Stomach (tissue), 8 donors: ENCODE measurements at regions not wholly inside any gene's neighbourhood (a gene's known extent, or its start where the extent isn't known, plus 50 kb on each side); places are given as distances from the start of the nearest gene placed in this dataset.

ENCODE experiments used
- DNase-seq, 2 donors: peaks; one replicate each; pipeline versions ENCODE4 v3.0.0 to v3.0.0-alpha.2; 2013 to 2019
- H3K27ac ChIP-seq, 5 donors: fragments of 200-600 bp in 4 of 5; sonication (generic) in 4 of 5; one replicate each; pipeline ENCODE4 v1.5.1; 2013 to 2019; ENCODE audit warnings: mild to moderate bottlenecking in 1 of 5, moderate library complexity in 1 of 5
- H3K27me3 ChIP-seq, 3 donors: fragments of 200-600 bp; sonication (generic); one replicate each; pipeline ENCODE4 v1.5.1; 2017 to 2019; ENCODE audit warnings: mixed run types in 1 of 3
- H3K36me3 ChIP-seq, 4 donors: fragments of 200-600 bp; sonication (generic); 1 replicate in 3 of 4; 2 replicates in 1 of 4; pipeline ENCODE4 v1.5.1; 2016 to 2019
- H3K4me1 ChIP-seq, 4 donors: fragments of 200-600 bp; sonication (generic); one replicate each; pipeline ENCODE4 v1.5.1; 2016 to 2019
- H3K4me3 ChIP-seq, 4 donors: fragments of 200-600 bp; sonication (generic) in 3 of 4; one replicate each; pipeline ENCODE4 v1.5.1; 2016 to 2019; ENCODE audit warnings: mild to moderate bottlenecking in 1 of 4
- H3K9me3 ChIP-seq, 4 donors: fragments of 200-600 bp; sonication (generic); one replicate each; pipeline ENCODE4 v1.5.1; 2016 to 2019
- EP300 ChIP-seq: sonication (generic); formaldehyde crosslinking; IDR thresholded peaks from one replicate; pipeline ENCODE4 v1.6.1; 2017; ENCODE audit warnings: antibody characterized with exemption
- POLR2A ChIP-seq, 4 donors: fragments of 450-650 bp; IDR thresholded peaks; one replicate each; pipeline ENCODE4 v1.6.1; 2016; ENCODE audit warnings: antibody characterized with exemption in 4 of 4, control low read depth in 2 of 4, mild to moderate bottlenecking in 1 of 4, moderate library complexity in 1 of 4
- POLR2AphosphoS5 ChIP-seq, 3 donors: sonication (generic); formaldehyde crosslinking; IDR thresholded peaks; one replicate each; pipeline ENCODE4 v1.6.1; 2016; ENCODE audit warnings: antibody characterized with exemption in 3 of 3
- WGBS, 5 donors: extraction: QIAGEN DNeasy Blood & Tissue Kit in 3 of 5; methylation state at CpG; one replicate each; pipeline versions ENCODE4 v1.1.5 to v1.1.7; 2013 to 2018; 5-methylcytosine and 5-hydroxymethylcytosine counted together
- intact Hi-C: fragments of 100-400 bp; cut with DNase I; formaldehyde crosslinking; loops from one replicate; pipeline ENCODE4 v1.15.1; 2023; ENCODE audit warnings: low total_unique reads
- TF ChIP-seq, protein P1 (sequence below), 7 experiments: fragments of 450-650 bp in 4 of 7; fragments of 200-600 bp in 3 of 7; sonication (generic) in 3 of 7; IDR thresholded peaks; one replicate each; pipeline ENCODE4 v1.5.1; 2016 to 2019; ENCODE audit warnings: antibody characterized with exemption in 7 of 7, control low read depth in 2 of 7, mild to moderate bottlenecking in 1 of 7
- donor health status: healthy with polysubstance abuse.
- donor health status: Bipolar disorder and iron deficiency.
- donor health status: healthy.

DNA sequence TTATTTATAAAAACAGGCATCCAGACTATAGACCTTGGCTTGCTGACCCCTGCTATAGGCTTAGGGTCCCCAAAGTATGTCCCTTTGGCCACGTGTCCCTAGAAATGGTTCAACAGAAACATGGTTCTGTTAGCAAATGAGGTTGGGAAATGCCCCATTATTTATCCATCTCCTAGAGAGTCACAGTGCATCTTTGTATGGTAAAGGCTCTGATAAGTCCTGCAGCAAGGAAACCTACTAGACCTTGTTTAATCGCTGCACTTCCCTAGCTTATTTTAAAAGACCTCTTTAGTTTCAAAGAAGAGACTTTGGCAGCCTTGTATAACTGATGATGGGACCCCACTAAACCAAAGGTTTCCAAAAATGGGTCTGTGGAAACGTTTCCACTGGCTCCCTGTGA lies 471.5 kb downstream of the MED13L start:
- WGBS, 5 donors: 63 to 76% (median 70%) methylated on average over 3 of the region's 3 CpGs
- H3K27ac ChIP-seq: no peak overlapping the region
- no peaks in the 10 kb centered on the region for H3K9me3 ChIP-seq
- peaks cover 0 to 6% (median 2%) of the 10 kb centered on the region in 4 donors for H3K4me1 ChIP-seq
- H3K36me3 ChIP-seq: no peaks in the 10 kb centered on the region
- no peaks in the 10 kb centered on the region for H3K27me3 ChIP-seq
- no peak overlapping the region for H3K4me3 ChIP-seq
- DNase-seq: no peak
- intact Hi-C loops: no loop called here
- TF ChIP-seq, protein P1, sequence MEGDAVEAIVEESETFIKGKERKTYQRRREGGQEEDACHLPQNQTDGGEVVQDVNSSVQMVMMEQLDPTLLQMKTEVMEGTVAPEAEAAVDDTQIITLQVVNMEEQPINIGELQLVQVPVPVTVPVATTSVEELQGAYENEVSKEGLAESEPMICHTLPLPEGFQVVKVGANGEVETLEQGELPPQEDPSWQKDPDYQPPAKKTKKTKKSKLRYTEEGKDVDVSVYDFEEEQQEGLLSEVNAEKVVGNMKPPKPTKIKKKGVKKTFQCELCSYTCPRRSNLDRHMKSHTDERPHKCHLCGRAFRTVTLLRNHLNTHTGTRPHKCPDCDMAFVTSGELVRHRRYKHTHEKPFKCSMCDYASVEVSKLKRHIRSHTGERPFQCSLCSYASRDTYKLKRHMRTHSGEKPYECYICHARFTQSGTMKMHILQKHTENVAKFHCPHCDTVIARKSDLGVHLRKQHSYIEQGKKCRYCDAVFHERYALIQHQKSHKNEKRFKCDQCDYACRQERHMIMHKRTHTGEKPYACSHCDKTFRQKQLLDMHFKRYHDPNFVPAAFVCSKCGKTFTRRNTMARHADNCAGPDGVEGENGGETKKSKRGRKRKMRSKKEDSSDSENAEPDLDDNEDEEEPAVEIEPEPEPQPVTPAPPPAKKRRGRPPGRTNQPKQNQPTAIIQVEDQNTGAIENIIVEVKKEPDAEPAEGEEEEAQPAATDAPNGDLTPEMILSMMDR (IDR thresholded peaks at IDR 0.05): no peak
- TF ChIP-seq POLR2AphosphoS5 (IDR thresholded peaks at IDR 0.05): no peak

DNA sequence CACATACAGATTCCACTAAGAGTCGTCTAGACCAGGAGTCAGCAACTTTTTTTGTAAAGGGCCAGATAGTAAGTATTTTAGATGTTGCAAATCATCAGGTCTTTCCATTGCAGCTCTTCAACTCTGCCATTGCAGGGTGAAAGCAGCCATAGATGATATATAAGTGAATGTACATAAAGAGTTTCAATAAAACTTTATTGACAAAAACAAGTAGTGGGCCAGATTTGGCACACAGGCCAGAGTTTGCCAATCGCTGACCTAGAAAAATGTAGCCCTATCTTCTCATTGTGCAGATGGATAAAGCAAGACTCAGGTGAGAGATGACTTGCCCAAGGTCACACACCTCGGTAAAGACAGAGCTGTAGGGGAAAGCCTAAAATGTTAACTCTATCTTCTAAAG lies 474.7 kb downstream of the MED13L start:
- intact Hi-C loops: no loop called here
- H3K27ac ChIP-seq: no peak overlapping the region
- no peaks in the 10 kb centered on the region for H3K27me3 ChIP-seq
- H3K9me3 ChIP-seq: no peaks in the 10 kb centered on the region
- no peaks in the 10 kb centered on the region for H3K36me3 ChIP-seq
- H3K4me3 ChIP-seq: no peak overlapping the region
- TF ChIP-seq POLR2AphosphoS5 (IDR thresholded peaks at IDR 0.05) (no peak), EP300 (no peak), POLR2A (IDR thresholded peaks at IDR 0.05) (no peak)
- TF ChIP-seq, protein P1 (IDR thresholded peaks at IDR 0.05): no peak
- no peak for DNase-seq
- H3K4me1 ChIP-seq: no peaks in the 10 kb centered on the region
- WGBS, 5 donors: 72 to 93% (median 86%) methylated on average over 3 of the region's 3 CpGs

- TF ChIP-seq POLR2A (IDR thresholded peaks at IDR 0.05) (no peak), POLR2AphosphoS5 (IDR thresholded peaks at IDR 0.05) (no peak), EP300 (no peak)
- TF ChIP-seq, protein P1 (IDR thresholded peaks at IDR 0.05): no peak
- DNase-seq: peak in 1 of 2 donors; percentile 57
- Histone ChIP-seq H3K4me1 (no peaks in the 10 kb centered on the region), H3K4me3 (no peak overlapping the region), H3K27ac (no peak overlapping the region), H3K36me3 (no peaks in the 10 kb centered on the region), H3K27me3 (no peaks in the 10 kb centered on the region), H3K9me3 (no peaks in the 10 kb centered on the region)
- WGBS, 5 donors: 34 to 51% (median 43%) methylated on average over 3 of the region's 3 CpGs
- intact Hi-C loops: no loop called here
These were observed 475.6 kb downstream of the MED13L start for GRCh38 chr12:115801871-115802270.

DNA sequence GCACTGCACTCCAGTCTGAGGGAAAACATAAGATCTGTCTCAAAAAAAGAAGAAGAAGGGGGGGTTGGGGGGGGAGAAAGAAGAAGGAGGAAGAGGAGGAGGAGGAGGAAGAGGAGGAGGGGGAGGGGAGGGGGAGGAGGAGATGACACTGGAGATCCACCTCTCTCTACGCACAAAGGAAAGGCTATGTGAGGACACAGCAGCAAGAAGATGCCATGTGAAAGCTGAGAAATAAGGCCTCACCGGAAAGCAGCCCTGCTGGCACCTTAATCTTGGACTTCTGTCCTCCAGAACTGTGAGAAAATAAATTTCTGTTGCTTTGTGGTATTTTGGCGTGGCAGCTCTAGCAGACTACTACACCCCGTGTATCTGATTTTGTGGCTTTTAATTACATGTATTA lies 477.9 kb downstream of the MED13L start:
- TF ChIP-seq POLR2AphosphoS5 (IDR thresholded peaks at IDR 0.05): no peak
- TF ChIP-seq EP300: no peak
- TF ChIP-seq, protein P1 (IDR thresholded peaks at IDR 0.05): no peak
- no peak for TF ChIP-seq POLR2A (IDR thresholded peaks at IDR 0.05)
- H3K4me3 ChIP-seq: no peak overlapping the region
- no peaks in the 10 kb centered on the region for H3K27me3 ChIP-seq
- DNase-seq: no peak
- no peaks in the 10 kb centered on the region for H3K4me1 ChIP-seq
- no peak overlapping the region for H3K27ac ChIP-seq
- H3K9me3 ChIP-seq: no peaks in the 10 kb centered on the region
- no peaks in the 10 kb centered on the region for H3K36me3 ChIP-seq
- intact Hi-C loops: no loop called here
- WGBS, 5 donors: 75 to 92% (median 82%) methylated on average over 3 to 4 of the region's 4 CpGs
